GM21515 (cell line): ENCODE measurements at regions not wholly inside any gene's neighbourhood (a gene's known extent, or its start where the extent isn't known, plus 50 kb on each side); places are given as distances from the start of the nearest gene placed in this dataset.
A peak's percentile ranks its signal among the peaks of the same experiment; 100 is the strongest.

Experiments
- ATAC-seq: cut with Tn5 transposase; IDR thresholded peaks from one replicate; pipeline ENCODE4 v1.9.1; 2021; ENCODE audit not compliant: unreplicated experiment

- no peak for ATAC-seq
These were observed 53.4 kb upstream of the NAV3 start for GRCh38 chr12:77777274-77777673.

- ATAC-seq: no peak
These were observed 55.9 kb upstream of the NAV3 start for GRCh38 chr12:77774761-77775160.

- ATAC-seq: no peak
These were observed 57.9 kb upstream of the NAV3 start for GRCh38 chr12:77772676-77773298.

GRCh38 chr12:77768558-77768957 is 62.1 kb upstream of the NAV3 start:
- no peak for ATAC-seq

GRCh38 chr12:77767756-77768343 is 62.8 kb upstream of the NAV3 start:
- no peak for ATAC-seq

- no peak for ATAC-seq
These were observed 63.4 kb upstream of the NAV3 start for GRCh38 chr12:77767335-77767734.

- no peak for ATAC-seq
These were observed 64.5 kb upstream of the NAV3 start for GRCh38 chr12:77766224-77766623.

GRCh38 chr12:77761286-77761685 is 69.4 kb upstream of the NAV3 start:
- no peak for ATAC-seq

GRCh38 chr12:77760271-77761025 is 70.2 kb upstream of the NAV3 start:
- no peak for ATAC-seq

- no peak for ATAC-seq
These were observed 76.6 kb upstream of the NAV3 start for GRCh38 chr12:77754086-77754485.

- ATAC-seq: no peak
These were observed 78.8 kb upstream of the NAV3 start for GRCh38 chr12:77751939-77752338.

- ATAC-seq: peak; percentile 100
These were observed 84.6 kb upstream of the NAV3 start for GRCh38 chr12:77746096-77746495.

- no peak for ATAC-seq
These were observed 85.1 kb upstream of the NAV3 start for GRCh38 chr12:77745624-77746023.

GRCh38 chr12:77742631-77743030 is 88.1 kb upstream of the NAV3 start:
- ATAC-seq: no peak

GRCh38 chr12:77741974-77742517 is 88.6 kb upstream of the NAV3 start:
- no peak for ATAC-seq

GRCh38 chr12:77736219-77736965 is 94.3 kb upstream of the NAV3 start:
- no peak for ATAC-seq

- no peak for ATAC-seq
These were observed 96.3 kb upstream of the NAV3 start for GRCh38 chr12:77734214-77734883.

- ATAC-seq: no peak
These were observed 102.7 kb upstream of the NAV3 start for GRCh38 chr12:77728018-77728417.

GRCh38 chr12:77727442-77728001 is 103.2 kb upstream of the NAV3 start:
- no peak for ATAC-seq

- ATAC-seq: no peak
These were observed 105.1 kb upstream of the NAV3 start for GRCh38 chr12:77725611-77726010.
